HG03378 (cell line): ENCODE measurements at regions not wholly inside any gene's neighbourhood (a gene's known extent, or its start where the extent isn't known, plus 50 kb on each side); places are given as distances from the start of the nearest gene placed in this dataset.
A peak's percentile ranks its signal among the peaks of the same experiment; 100 is the strongest.
"Not testable (repeated sequence)": the region's sequence is repeated elsewhere in the genome, so short reads cannot be mapped to it uniquely, and the experiment has no call there.

ENCODE experiments used
- ATAC-seq: cut with Tn5 transposase; IDR thresholded peaks from one replicate; pipeline ENCODE4 v1.9.1; 2021; ENCODE audit warnings: mild to moderate bottlenecking, moderate library complexity; ENCODE audit not compliant: unreplicated experiment

- ATAC-seq, result not testable (repeated sequence)
These were observed 780.7 kb upstream of the POU3F4 start for GRCh38 chrX:82727436-82727835.

DNA sequence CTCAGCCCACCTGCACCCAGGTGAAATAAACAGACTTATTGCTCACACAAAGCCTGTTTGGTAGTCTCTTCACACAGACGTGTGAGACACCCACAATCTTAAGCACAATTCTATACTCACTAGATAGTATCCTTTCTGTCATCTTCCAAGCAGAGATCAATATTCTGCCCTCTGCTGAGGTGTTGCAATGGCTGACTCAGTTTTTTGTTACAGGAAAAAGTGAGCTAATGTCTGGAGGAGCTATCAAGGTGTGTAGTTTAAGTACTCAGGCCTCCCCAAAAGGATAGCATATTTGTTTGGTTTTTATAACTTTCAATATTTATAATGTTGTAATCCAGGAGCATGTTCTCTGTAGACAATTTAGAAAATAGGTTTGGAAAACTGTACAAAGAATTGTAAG lies 775.2 kb upstream of the POU3F4 start:
- ATAC-seq, result no peak

DNA sequence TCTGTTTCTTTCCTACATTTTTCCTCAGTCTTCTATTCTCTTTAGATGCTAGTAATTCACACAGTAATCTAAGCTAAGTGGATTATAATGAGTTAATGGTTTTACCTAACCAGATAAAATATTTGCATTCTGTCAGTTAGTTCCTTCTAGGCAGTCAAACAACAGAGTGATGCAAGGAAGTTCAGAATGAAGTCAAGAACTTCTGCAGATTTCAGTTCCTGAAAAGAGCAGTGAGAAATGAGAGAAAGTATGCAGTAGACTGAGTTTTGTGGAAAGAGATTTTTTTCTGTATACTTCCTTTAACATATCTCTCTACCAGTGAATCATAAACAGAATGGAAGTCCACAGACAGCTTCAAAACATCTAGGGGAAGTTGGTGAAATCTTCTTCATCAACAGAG lies 774.0 kb upstream of the POU3F4 start:
- ATAC-seq, result peak; percentile 58

DNA sequence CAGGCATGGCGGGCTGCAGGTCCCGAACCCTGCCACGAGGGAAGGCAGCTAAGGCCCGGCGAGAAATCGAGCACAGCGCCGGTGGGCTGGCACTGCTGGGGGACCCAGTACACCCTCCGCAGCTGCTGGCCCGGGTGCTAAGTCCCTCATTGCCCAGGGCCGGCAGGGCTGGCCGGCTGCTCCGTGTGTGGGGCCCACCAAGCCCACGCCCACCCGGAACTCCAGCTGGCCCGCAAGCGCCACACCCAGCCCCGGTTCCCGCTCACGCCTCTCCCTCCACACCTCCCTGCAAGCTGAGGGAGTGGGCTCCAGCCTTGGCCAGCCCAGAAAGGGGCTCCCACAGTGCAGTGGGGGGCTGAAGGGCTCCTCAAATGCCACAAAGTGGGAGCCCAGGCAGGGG lies 769.8 kb upstream of the POU3F4 start:
- ATAC-seq, result not testable (repeated sequence)

DNA sequence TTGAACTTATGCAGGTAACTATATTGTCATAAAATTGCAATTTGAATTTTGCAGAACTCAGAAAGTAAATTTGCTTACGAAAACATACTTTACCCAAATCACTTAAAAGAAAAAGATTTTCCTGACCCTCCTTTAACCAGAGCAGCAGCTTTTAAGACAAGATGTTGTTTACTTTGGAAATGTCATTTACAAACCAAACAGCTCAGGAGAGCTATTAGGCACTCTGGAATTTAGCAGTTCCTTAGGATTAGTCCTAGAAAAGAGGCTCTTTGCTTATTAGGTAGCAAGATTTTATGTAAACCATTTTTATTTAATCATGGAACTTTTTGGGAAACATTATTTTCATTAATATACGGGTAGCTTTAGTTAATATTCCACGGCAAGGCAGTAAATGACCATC lies 765.7 kb upstream of the POU3F4 start:
- no peak for ATAC-seq

DNA sequence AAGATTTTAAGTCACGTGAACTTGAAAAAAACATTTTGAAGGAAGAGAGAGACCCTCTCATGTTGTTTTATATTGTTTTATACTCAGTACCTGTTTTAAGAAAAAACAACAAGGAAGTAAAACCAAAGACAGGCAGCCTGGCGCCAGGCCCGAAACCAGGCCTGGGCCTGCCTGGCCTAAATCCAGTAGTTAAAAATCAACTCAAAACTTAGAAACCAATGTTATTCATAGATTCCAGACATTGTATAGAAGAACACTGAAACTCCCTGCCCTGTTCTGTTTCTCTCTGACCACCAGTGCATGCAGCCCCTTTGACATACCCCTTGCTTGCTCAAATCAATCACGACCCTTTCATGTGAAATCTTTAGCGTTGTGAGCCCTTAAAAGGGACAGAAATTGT lies 762.4 kb upstream of the POU3F4 start:
- ATAC-seq, result not testable (repeated sequence)

DNA sequence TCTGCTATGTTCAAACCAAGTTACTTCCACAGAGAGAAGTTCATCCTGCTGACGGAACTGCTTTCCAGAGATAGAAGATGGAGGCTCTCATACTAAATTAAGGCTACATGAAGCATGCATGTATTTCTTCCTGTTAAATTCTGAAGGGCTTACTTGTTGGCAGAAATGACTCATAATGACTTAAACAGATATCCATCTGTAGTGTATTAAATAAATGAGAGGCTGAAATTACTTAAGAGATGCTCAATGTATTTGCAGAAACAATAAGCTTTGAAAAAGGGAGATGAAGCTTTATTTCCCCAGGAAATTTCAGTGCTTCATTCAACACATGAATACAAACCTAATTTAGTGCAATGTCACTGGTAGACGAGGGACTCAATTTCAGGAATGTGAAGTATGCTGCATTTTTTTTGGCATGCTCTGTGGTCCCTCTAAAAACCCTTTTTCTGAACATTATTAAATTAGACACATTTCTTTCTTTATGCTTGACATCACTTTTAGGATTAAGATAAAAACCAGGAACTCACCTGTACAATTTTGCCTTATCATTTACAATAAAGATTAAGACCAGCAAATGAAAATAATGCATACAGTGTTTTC lies 759.1 kb upstream of the POU3F4 start:
- no peak for ATAC-seq

DNA sequence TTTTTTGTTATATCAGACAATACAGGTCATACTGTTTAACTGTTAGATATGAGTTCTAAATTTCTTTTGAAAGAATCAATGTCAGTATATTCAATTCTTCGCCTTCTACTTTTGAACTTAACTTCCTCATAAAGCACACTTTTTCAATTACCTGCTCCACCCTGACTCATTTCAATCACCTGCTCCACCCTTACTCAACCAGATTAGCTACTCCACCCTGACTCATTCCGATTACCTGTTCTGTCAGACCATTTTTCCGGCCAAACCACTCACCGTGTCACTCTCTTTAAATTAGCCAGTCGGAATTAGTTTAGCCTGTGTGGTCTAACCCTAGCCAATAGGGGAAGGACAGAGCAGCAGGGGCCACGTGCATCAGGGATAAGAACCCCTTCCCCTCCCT lies 751.8 kb upstream of the POU3F4 start:
- ATAC-seq, result no peak

GRCh38 chrX:82757614-82758013 lies 750.5 kb upstream of the POU3F4 start:
- ATAC-seq, result no peak

DNA sequence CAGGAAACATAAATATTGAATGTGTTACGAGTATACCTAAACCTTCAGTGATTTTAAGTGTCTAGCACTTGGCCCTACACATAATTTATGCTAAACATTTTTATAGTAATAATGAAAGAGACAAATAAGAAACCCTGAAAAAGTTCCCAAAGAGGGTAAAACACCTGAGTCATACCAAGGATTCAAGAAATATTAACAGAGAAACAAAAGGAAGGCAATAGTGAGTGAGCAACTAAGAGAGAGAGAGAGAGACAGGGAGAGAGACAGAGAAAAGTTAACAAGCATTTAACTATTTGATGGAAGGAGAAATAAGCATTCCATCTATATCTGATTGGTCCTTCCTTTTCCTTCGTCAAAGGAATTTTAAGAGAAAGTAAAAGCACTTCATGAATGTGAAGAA lies 743.6 kb upstream of the POU3F4 start:
- ATAC-seq, result no peak

DNA sequence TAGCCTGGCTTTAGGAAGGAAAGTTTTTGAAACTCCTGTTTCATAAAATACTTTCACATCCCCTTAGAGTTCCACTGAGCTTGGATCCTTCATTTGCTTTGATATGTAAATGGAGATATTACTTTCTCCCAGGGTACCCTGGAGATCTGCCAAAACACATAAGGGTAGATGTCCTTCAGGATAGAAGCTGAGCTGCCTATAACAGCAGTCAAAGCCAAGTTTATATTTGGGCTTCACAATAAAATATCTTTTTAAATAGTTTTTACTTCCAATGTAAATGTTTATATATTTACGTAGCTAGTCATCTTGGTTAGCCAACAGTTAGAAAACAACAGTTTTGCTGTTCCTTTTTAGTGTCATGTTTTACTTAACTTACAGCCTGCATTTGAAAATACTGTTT lies 742.3 kb upstream of the POU3F4 start:
- ATAC-seq, result no peak

- no peak for ATAC-seq
These were observed 732.7 kb upstream of the POU3F4 start for GRCh38 chrX:82775426-82775825.

- no peak for ATAC-seq
These were observed 726.1 kb upstream of the POU3F4 start for GRCh38 chrX:82782014-82782413.

- not testable (repeated sequence) for ATAC-seq
These were observed 695.2 kb upstream of the POU3F4 start for GRCh38 chrX:82812902-82813301.

DNA sequence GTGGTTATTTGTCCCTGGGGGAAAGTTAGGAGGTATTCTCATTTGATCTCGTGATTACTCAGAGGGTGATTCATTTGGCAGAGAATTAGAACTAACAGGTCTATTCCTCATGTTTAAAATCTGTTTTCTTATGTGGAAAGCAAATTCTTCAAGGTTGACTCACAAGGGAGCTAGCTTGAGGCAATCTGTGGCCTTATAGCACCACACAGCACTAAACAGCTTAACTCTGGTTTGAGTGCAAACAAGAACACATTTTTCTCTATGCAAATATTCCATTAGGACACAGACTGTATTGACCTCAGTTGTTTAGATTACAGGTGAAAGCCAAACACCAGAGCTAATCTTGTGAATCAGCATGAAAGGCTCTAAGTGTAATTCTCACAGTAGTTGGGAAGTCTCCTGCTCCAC lies 694.4 kb upstream of the POU3F4 start:
- ATAC-seq, result no peak

- no peak for ATAC-seq
These were observed 692.1 kb upstream of the POU3F4 start for GRCh38 chrX:82816001-82816400.

DNA sequence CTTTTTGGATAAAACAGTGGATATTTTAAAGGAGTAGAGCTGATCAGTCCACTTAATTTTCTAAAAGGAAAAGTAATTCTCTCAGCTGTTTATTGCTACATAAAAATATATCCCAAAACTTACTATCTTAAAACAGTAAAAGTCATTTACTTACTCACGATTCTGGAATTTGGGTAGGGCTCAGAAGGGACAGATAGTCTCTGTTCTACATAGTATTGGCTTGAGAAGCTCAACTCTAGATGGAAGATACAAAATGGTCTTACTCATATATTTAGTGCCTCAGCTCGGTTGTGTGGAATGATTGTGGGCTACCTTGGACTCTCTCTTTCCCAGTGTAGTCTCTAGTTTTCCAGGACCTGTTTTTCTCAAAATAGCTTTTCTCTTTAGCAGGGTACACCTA lies 691.5 kb upstream of the POU3F4 start:
- no peak for ATAC-seq

DNA sequence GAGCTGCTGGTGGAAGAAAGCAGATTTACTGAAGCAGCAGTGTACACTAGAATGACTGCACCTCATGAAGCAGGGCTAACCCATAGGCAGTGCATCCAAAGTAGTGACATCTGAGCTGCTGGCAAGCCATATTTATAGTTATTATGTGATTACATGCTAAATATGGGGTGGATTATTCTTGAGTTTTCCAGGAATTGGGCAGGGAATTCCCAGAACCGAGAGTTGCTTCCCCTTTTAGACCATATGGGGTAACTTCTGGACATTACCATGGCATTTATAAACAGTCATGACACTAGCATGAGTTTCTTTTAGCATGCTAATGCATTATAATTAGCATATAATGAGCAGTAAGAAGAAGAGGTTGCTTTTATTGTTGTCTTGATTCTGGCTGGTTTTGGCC lies 665.8 kb upstream of the POU3F4 start:
- ATAC-seq, result no peak

DNA sequence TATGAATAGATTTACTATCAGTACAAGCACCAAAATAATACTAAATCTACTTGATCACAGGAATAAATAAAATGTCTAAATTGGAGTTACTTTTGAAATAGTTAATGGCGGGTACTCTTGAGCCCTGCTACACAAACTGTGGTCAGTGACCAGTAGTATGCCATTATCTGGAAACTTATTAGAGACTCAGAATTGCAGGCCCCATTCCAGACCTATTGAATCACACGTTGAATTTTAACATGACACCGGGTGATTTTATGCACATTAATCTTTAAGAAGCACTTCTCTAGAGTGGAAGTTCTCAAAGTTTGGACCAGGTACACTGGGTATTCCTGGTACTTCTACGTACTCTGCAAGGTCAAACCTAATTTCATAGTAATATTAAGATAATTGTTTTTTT lies 660.0 kb upstream of the POU3F4 start:
- ATAC-seq, result no peak
